Sigmoid colon (tissue), 4 donors: ENCODE measurements at regions not wholly inside any gene's neighbourhood (a gene's known extent, or its start where the extent isn't known, plus 50 kb on each side); places are given as distances from the start of the nearest gene placed in this dataset.

Experiments
- CTCF ChIP-seq, 4 experiments: fragments of 450-650 bp in 3 of 4; fragments of 200-600 bp in 1 of 4; IDR thresholded peaks; one replicate each; pipeline ENCODE4 v1.5.1; 2016 to 2019; ENCODE audit warnings: antibody characterized with exemption in 4 of 4, mild to moderate bottlenecking in 3 of 4, moderate library complexity in 2 of 4
- POLR2A ChIP-seq, 2 donors: fragments of 450-650 bp; IDR thresholded peaks; one replicate each; pipeline ENCODE4 v1.6.1; 2016; ENCODE audit warnings: antibody characterized with exemption in 2 of 2, mild to moderate bottlenecking in 2 of 2, moderate library complexity in 2 of 2
- POLR2AphosphoS5 ChIP-seq, 4 donors: sonication (generic); formaldehyde crosslinking; IDR thresholded peaks; one replicate each; pipeline ENCODE4 v1.6.1; 2017; ENCODE audit warnings: antibody characterized with exemption in 4 of 4

GRCh38 chr2:18762667-18763066 is 173.3 kb upstream of the NT5C1B start:
- TF ChIP-seq CTCF (IDR thresholded peaks at IDR 0.05) (no peak), POLR2AphosphoS5 (IDR thresholded peaks at IDR 0.05) (no peak), POLR2A (IDR thresholded peaks at IDR 0.05) (no peak)
